ENCODE measurements at regions not wholly inside any gene's neighbourhood (a gene's known extent, or its start where the extent isn't known, plus 50 kb on each side); places are given as distances from the start of the nearest gene placed in this dataset.
"Not testable (repeated sequence)": the region's sequence is repeated elsewhere in the genome, so short reads cannot be mapped to it uniquely, and the experiment has no call there.

DNA sequence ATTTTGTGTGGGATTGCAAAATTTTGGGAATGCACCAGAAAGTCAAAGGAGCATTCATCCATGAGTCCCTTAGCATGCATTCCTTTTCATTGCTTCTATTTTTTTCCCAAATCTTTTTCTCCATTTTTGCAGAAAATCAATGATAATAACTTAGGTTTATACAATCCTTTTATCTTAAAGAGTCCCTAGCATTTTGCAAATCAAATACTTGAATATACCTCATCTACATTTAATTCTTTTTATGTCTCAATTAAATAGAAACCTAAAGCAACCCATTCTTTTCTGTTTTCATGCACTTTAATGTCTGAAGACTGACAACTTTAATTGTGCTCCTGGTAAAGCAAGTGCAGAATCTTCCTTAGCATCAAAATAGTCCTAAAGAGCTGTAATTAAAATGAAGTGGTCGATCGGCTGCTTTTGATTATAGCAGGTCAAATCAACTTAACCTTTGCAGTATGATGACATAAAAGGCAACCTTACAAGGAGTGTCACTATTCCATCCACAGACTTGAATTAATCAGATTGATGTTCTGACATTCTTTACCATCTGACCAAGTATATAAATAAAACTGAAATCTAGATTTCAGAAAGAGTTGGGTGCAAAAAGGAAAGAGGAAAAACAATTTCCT lies 168.4 kb downstream of the ALG10B start:
- peak in 1 of 3 experiments; percentile 60 for DNase-seq

DNA sequence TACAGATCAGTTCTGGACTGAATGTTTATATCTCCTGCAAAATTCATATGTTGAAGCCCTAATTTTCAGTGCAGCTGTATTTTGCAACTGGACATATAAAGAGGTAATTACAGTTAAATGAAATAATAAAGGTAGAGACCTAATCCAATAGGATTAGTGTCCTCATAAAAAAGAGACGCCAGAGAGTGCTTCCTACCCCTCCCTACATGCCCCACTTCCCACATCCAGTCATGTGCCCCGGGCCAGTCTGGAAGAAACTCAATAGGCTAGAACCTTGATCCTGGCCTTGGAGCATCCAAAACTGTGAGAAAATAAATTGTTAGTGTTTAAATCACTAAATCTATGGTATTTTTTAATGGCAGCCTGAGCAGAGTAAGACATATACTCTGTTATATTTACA lies 172.3 kb downstream of the ALG10B start:
- no peak for DNase-seq

DNA sequence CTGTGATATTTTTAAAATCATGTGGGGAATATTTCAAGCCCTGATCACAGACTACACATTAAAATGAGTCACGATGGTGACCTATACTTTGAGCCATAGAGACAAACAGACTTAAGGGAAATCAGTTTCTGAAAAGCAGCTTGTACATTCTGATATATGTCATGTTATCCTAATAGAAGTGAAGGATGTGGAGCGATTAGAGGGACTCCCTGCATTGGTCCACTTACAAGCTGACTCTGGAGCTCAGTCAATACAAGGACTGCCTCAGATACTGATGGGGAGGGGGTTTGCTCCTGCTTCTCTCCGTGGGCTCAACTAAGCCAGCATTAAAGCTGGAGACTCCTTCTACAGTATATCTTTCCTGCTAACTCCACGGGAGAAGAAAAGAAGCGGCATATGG lies 173.5 kb downstream of the ALG10B start:
- no peak for DNase-seq

DNA sequence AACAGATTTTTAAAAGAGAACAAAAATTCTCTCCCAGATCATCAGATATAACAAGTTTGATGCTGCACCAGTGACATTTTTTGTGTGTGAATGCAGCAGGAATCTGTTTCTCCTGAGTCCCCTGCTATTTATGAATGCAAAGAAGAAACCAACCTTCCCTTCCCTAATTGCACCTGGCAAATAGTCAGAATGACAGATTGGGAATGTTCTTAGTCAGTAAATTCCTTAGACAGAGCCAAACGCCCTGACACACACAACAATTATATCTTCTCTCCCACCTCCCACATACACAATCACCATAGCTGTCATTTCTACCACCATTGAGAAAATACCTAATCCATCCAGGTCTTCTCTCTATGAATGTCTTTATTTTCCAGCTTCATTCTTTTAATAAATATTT lies 174.4 kb downstream of the ALG10B start:
- no peak for DNase-seq

DNA sequence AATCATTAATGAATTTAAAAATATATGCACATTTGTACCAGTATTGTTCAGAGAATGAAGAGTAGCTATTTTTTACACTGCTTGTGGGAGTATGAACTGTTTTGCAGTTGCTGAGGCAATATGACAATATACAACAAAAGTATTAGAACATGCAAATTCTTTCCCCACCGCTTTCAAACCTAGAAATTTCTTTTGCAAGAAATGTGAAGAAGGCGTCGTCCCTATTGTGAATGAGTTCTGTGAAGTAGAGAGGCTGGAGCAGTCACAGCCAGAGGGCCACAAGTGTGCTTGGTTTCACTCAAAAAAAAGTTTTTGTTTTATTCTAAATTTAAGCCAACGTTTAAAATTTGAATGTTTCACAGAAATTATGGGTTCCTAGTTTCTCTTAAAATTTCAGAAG lies 184.9 kb downstream of the ALG10B start:
- no peak for DNase-seq

DNA sequence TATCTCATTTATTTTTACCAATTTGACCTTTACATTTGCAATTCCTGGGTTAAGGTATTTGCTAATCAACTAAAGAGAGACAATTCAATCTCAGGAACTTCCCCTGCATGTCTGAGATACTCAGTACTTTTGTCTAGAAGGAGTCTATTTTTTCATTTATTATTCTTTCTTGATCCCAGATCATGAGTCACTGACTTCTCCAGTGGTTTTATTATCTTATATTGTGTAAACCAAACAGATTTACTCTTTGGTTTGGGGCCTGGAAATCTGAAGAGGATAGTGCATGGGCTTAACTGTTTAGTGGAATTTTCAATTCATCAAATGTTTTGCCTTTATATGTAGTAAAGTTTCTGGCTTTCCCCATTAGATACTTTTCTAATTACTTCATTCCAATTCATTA lies 185.4 kb downstream of the ALG10B start:
- no peak for DNase-seq

DNA sequence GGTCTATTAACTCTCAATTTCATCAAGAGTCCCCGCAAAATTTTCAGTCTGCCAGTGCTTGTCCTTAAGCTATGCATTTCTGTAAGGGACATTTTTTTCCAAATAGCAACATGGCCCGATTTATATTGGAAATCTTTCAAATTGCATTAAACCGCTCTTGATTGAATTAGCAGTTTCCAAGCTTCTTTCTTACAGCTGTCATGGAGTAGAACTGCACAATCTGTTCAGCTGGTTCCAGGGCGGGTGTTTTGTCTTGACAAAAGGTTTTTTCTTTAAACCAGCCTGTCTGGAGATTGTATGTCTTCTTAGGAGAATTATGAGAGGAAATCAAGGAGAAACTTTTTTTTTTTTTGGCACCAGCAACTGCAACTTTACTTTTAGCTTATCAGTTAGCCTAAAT lies 185.8 kb downstream of the ALG10B start:
- no peak for DNase-seq

DNA sequence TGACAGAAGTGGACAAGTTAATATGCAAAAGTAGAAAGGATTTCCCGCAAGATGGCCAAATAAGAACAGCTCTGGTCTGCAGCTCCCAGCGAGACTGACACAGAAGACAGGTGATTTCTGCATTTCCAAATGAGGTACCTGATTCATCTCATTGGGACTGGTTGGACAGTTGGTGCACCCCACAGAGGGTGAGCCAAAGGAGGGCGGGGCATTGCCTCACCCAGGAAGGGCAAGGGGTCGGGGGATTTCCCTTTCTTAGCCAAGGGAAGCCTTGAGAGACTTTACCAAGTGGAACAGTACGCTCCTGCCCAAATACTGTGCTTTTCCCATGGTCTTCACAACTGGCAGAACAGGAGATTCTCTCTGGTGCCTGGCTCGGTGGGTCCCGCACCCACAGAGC lies 191.3 kb downstream of the ALG10B start:
- DNase-seq: no peak

DNA sequence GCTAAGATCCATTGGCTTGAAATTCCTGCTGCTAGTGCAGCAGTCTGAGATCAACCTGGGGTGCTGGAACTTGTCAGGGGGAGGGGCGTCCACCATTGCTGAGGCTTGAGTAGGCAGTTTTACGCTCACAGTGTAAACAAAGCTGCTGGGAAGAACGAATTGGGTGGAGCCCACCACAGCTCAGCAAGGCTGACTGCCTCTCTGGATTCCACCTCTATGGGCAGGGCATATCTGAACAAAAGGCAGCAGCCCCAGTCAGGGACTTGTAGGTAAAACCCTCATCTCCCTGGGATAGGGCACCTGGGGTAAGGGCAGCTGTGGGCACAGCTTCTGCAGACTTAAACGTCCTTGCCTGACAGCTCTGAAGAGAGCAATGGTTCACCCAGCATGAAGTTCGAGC lies 191.7 kb downstream of the ALG10B start:
- DNase-seq: peak in 1 of 3 experiments; percentile 26

DNA sequence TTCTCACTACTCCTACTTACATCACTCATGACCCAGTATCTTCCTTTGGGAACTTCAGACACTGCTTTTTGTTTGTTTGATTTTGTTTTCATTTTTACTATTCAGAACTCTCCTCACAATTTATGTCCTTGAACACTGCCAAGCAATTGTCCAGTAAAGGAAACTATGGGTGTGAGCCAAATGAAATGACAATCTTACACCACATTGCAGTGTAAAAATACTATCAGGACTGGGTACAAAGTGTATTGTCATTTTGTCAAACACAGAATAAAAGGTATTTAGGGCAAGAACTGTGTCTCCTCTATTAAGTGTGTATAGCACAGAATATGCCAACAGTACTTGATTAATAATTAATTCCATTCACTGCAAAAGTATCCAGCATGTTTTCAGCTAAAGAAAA lies 199.3 kb downstream of the ALG10B start:
- no peak for DNase-seq

DNA sequence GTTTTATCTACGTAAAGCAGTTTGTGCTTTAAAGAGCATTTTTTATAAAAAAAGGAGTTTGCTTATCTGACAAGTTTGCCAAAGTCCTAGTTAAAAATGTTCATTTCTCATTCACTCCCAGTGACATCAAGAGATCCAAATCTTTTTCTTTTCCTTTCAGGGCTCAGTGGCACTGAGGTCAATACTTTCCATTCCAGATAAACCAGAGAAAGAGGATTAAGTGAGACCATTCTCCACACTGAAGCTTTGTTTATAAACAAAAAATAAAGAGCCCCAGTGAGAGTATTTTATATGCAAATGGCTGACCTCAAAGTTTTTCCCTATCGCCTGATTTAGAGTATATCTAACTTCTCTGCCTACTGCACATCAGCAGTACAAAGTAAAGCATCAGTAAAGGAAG lies 199.8 kb downstream of the ALG10B start:
- no peak for DNase-seq

DNA sequence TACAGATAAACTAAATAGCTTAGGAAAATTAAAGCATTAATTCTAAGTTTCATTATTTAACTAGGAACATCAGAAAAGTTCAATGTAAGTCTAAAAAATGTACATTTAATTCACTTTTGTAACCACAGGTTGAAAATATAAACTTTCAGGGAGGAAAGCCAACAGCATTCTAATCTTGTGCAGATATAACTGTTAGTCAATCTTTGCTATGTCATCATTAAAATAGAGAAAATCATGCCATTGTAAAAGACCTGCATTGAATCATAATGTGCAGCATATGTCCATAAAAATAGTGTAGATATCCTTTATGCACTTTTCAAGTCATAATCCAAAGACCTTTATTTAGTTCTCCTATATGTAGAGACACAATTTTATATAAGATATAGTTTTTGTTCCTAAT lies 207.3 kb downstream of the ALG10B start:
- no peak for DNase-seq

DNA sequence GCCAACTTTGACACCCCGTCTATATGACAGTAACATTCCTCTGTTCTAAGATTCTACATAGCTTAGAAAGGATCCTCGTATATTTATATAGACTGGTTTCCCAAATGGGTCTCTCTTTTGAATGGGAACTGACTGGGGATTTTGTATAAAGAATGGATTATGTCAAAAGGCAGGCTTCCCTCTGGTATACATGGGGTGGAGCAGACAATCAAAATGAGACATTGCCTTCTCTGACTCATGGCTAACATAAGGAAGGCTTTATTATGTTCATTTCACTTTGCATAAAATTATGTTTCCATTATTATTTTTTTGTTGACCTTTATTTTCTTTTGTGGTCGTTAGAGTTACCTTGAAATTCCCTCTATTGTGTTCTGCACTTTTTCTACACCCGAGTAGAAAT lies 211.1 kb downstream of the ALG10B start:
- no peak for DNase-seq

DNA sequence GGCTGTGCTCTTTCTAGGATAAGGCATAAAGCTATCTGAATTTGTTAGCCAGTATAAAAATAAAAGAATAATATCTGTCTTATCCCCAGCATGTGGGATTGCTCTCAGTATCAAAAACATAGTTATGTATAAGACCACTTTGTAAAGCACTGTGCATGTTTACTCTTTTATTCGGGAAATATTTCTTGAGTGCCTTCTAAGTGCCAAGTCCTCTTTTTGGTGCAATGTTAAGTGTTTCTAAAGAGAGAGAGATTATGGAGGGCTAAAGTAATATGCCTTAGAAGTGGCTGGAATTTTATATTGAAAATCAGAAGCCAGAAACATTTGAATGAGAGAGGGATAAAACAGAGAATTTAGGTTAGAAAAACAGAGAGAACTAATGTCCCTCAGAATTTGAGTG lies 212.0 kb downstream of the ALG10B start:
- DNase-seq: no peak

DNA sequence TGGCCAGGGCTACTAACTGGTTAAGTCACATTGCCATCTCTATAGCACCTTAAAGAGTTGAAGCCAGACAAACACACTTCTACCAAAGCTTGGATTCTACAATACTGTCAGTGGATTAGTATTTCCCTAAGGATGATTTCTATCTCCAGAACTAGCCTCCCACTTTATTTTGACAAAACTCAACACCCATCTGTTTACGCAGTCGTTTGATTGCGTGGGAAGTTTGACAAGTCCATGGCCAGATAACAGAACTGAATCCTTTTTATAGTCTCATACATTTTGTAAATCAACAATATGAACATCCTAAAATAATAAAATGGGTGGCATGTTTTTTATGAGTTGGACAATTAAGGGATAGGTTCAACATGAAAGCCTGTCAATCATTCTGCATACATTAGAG lies 212.7 kb downstream of the ALG10B start:
- not testable (repeated sequence) for DNase-seq

DNA sequence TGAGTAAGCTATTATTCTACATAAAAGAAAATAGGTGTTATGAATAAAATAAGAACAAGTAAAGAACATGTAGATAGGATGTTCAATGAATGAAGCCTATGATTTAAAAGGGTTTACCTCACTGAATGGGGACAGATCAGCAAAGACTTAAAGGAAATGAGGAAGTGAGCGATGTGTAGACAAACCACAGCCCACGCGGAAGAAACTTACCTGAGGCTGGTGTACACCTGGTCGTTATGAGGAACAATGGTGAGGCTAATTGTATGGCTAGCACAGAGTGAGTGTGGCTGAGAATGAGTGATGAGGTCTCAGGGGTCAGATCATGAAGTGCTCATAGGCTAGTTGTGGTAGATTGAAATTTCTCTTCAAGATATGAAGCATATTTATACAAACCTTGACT lies 221.7 kb downstream of the ALG10B start:
- DNase-seq: no peak

DNA sequence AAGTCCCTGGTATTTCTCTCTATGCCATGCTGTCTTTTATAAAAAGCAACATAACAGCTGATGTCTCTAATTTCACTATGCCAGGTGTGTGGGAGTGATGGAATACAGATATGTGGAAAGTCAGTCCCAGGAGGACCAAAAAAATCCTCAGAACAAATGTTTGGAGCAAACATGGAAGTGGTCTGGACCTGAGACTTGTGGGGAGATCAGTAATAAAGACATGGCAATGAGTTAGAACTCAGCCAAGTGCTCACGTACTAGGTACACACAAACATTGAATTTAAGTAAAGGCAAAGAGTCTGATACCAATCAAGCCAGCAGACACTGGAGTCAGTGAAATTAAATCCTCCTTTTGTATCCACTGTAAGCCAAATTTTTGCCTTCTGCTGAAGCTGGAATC lies 223.6 kb downstream of the ALG10B start:
- DNase-seq: no peak

DNA sequence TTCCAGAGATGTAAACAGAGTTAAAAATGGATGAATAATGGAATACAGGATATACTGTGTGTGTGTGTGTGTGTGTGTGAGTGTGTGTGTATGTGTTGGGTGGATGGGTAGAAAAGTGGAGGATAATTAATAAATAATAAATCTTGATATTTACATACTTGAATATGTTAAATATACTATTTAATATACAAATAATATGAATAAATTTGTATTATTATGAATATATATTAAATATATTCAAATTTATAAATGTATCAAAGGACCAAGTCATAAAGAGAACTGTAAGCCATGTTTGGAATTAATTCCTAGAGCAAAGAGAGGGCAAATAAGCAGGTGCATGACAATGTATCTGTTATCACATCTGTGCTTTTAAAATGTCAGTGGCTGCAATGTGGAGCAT lies 225.3 kb downstream of the ALG10B start:
- no peak for DNase-seq

DNA sequence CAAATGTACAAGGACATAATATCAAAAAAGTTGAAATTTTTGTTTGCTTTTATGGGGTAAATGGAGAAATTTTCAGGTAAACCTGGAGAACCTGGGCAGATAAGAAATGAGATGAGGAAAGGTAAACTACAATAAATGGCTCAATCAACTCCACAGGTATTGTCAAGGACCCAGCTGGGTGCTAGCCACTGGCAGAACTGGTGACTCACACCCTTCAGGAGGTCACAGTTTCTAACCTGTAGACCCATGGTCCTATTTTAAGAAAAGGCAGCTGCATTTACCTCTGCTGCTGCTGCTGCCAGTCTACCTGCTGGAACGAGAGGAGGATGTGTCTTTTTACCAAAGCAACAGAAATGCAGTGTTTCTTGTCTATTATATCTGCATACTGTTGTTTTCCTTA lies 226.6 kb downstream of the ALG10B start:
- peak in 2 of 3 experiments; percentile 39 to 76 for DNase-seq

DNA sequence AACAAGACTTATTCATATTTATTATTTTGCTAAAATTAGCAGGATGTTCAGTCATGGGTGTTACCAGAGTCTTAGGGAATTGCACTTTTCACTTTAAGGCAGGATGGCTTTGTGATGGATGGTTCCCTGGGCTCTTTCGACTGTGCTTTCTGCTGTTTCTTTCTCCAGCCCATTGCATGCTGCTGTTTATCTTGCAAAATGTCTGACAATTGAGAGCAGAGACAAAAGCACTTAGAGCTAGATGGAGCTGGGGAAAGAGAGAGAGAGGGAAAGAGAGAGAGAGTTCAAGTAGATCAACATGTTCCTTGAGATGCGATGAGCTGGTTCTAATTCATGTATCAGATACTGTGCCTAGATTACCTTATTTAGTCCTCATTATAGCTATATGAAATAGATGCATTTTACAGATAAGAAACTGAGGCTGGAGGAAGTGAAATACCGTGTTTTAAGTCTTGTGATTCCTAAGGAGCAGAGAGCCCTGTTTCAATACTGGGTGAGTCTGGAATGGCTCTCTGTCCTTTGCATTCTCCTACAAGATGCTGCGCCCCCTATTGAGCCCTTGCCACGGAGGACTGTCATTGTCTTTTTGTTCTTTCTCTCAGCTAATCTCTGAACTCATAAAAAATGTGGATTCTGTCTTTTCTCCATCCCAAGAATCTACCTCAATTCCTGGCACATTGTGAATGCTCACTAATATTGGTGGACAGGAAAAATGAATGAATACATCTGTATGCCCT lies 227.9 kb downstream of the ALG10B start:
- peak in 1 of 3 experiments; percentile 18 for DNase-seq

DNA sequence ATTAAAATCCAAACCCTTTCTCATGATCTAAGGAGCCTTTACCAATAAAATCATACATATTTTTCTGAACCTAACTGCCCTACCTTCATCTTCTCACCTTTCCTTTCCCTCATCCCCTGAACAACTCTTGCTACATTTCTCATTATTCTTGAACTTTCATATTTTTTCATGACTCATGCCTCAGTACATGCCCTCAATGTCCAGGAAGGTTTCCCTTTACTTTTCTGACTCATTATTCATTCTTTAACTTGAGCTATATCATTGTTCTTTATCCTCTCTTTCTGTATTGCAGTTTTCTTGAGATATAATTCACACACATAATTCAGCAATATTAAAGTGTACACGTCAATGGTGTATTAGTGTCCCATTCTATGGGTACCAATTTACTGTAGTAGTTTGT lies 231.0 kb downstream of the ALG10B start:
- no peak for DNase-seq

DNA sequence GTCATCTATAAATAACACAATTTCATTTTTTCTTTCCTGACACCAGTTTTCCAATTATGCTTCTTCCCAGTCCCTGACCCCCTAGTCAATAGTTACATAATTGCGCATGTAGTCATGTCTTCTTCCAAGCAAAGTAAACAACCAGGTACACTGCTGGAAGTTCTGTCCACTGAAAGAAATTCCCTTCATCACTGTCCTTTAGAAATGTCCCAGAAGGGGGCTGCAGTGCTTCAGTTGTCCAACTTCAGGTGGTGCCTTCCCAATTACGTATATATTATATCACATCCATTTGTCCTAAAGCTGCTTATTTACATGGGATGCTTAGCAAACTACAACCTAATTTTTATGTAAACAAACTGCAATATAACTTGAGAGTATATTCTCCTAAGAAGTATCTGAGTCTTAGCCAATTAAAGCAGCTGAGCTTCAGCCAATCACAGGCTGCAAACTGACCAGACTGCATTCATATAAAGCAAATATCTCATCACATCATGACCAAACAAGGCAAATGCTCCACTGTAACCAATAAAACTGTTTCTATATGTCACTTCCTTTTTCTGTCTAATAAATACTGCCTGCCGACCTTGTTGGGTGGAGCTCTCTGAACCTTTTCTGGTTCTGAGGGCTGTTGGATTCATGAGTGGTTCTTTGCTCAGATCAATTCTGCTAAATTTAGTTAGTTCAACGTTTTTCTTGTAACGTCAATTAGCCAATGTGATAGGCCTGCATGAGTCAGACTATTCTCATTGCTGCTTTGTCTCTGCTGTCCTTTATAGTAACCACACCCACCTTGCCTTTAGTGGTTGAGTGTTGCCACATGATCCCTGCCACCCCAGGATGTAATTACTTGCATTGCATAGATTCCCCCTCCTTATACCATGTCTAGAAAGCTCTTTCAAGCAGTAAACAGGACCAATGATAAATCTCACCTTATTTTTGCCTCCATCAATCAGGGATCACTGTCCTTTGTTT lies 239.3 kb downstream of the ALG10B start:
- peak in 1 of 3 experiments; percentile 26 for DNase-seq

DNA sequence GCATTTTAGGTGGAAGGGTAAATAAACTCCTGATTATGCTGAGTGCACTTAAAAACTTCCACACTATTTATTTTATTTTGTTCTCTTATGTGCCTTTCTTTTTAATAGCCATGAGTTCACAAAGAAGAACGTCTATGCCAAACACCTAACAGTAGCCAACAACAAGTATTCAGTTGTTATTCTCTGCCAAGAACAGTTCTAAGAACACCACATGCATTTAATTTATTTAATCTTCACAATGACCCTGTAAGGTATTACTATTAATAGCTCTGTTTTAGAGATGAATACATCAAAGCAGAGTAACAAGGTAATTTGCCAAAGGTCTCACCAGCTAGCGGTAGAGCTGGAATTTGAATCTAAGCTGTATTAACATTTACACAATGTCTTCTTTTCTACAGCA lies 240.1 kb downstream of the ALG10B start:
- no peak for DNase-seq

DNA sequence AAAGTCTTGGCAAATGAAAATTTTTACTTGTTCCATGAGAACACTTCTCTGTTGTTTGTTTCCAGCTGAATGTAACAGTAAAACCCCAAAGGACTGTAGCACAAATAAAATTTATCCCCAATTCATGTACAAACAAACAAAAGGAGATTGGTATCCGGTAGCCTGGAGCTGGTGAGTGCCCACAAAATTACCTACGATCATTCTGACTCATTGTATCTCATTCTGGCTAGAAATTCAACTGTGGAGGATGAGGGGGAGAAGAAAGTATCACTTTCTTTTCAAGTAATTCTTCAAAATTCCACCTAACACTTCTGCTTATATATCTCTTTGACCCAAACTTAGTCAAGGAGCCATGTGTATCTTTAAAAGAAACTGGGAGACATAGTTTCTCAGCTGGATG lies 268.5 kb downstream of the ALG10B start:
- no peak for DNase-seq

Measured in NCI-H1417 (cell line).